ENCODE measurements at regions not wholly inside any gene's neighbourhood (a gene's known extent, or its start where the extent isn't known, plus 50 kb on each side); places are given as distances from the start of the nearest gene placed in this dataset.

- H3K4me3 ChIP-seq (ENCODE audit: low read depth, low read length), result no peak overlapping the region; the same call in 1 of the 2 replicates
- no peak for TF ChIP-seq CTCF (IDR thresholded peaks at IDR 0.05; ENCODE audit: low read depth, low read length, missing control alignments)
- DNase-seq (ENCODE audit: low read depth), result no peak
Measured at GRCh38 chr2:88837511-88838160, 146.2 kb downstream of the RPIA start.

- H3K4me3 ChIP-seq (ENCODE audit: low read depth, low read length), result no peak overlapping the region; the same call in 1 of the 2 replicates
- TF ChIP-seq CTCF (IDR thresholded peaks at IDR 0.05; ENCODE audit: low read depth, low read length, missing control alignments), result no peak
- DNase-seq (ENCODE audit: low read depth), result peak; percentile 99
Measured at GRCh38 chr2:88838165-88838635, 146.7 kb downstream of the RPIA start.

GRCh38 chr2:88841224-88841929 is 149.9 kb downstream of the RPIA start:
- no peak for TF ChIP-seq CTCF (IDR thresholded peaks at IDR 0.05; ENCODE audit: low read depth, low read length, missing control alignments)
- DNase-seq (ENCODE audit: low read depth), result peak; percentile 74
- H3K4me3 ChIP-seq (ENCODE audit: low read depth, low read length), result peak overlapping the region; percentile 10; the same call in 1 of the 2 replicates

DNA sequence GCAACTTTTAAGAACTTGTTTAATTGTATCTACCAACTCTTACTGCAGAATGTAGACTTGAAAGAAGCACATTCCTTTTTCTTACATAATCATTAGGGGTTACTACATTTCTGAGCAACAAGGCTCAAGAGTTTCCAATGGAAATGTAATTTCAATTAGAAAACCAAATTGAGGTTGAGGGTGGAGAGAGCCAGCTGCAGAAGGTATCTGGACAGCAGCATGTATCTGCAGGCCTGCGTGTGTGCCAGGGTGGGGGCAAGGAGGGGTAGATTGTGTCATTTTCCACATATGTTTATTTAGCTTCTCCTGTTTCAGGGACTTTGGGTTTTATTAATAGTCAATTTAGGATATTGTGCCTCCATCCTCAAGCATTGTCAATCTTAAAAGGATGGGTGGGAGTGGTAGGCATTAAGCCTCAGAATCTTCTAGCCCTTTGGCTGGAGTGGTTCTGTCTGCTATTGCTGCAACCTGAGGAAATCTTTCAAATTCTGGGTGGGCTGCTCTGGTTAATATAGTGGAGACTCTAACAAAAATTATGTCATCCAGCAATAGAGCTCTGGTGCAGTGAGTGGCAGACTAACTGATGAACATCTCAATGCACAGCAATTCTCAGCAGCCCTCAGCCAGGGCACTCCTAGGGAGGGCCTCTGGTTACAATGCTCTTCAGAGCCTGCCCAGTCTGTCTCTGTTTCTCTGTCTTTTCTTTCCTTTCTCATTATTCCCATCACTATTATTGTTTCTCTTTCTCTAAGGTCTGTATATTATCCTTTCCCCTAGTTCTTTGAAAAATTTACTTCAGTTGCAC is 151.4 kb downstream of the RPIA start:
- no peak for DNase-seq (ENCODE audit: low read depth)
- TF ChIP-seq CTCF (IDR thresholded peaks at IDR 0.05; ENCODE audit: low read depth, low read length, missing control alignments), result no peak
- H3K4me3 ChIP-seq (ENCODE audit: low read depth, low read length), result peak overlapping the region; percentile 0; the same call in 1 of the 2 replicates

- DNase-seq (ENCODE audit: low read depth), result no peak
- TF ChIP-seq CTCF (IDR thresholded peaks at IDR 0.05; ENCODE audit: low read depth, low read length, missing control alignments), result no peak
- H3K4me3 ChIP-seq (ENCODE audit: low read depth, low read length), result no peak overlapping the region
Measured at GRCh38 chr2:88843651-88844050, 152.2 kb downstream of the RPIA start.

- no peak for DNase-seq (ENCODE audit: low read depth)
- no peak overlapping the region for H3K4me3 ChIP-seq (ENCODE audit: low read depth, low read length)
- no peak for TF ChIP-seq CTCF (IDR thresholded peaks at IDR 0.05; ENCODE audit: low read depth, low read length, missing control alignments)
Measured at GRCh38 chr2:88844960-88845359, 153.5 kb downstream of the RPIA start.

All from GM12864 (cell line).